Erythroblast (primary cell): ENCODE measurements at regions not wholly inside any gene's neighbourhood (a gene's known extent, or its start where the extent isn't known, plus 50 kb on each side); places are given as distances from the start of the nearest gene placed in this dataset.

ENCODE experiments used
- GATA1 ChIP-seq: IDR thresholded peaks from 2 replicates; pipeline ENCODE4 v1.6.1; 2011; ENCODE audit warnings: low read depth, mild to moderate bottlenecking, control low read depth, low read length, moderate library complexity
- POLR2A ChIP-seq: IDR thresholded peaks from 2 replicates; pipeline ENCODE4 v1.6.1; 2011; ENCODE audit warnings: mild to moderate bottlenecking, low read length

GRCh38 chr11:11076276-11076675 lies 218.4 kb upstream of the ZBED5 start:
- TF ChIP-seq POLR2A: no peak
- TF ChIP-seq GATA1: no peak
